MM.1S (cell line): ENCODE measurements at regions not wholly inside any gene's neighbourhood (a gene's known extent, or its start where the extent isn't known, plus 50 kb on each side); places are given as distances from the start of the nearest gene placed in this dataset.

ENCODE experiments used
- DNase-seq: peaks from one replicate; pipeline ENCODE4 v3.0.0-alpha.2; 2015
- H2AFZ ChIP-seq: fragments of 300-600 bp; sonication (generic); 2 replicates; pipeline ENCODE4 v1.6.0; 2016; ENCODE audit warnings: antibody characterized with exemption, low read length
- H3F3A ChIP-seq: fragments of 300-600 bp; sonication (generic); 2 replicates; pipeline ENCODE4 v1.6.1; 2016; ENCODE audit warnings: mild to moderate bottlenecking, antibody characterized with exemption, low read length, moderate library complexity, mixed read lengths; ENCODE audit not compliant: insufficient read depth
- H3K27ac ChIP-seq: fragments of 300-600 bp; sonication (generic); 2 replicates; pipeline ENCODE4 v1.5.1; 2016; ENCODE audit warnings: mild to moderate bottlenecking, low read length
- H3K27me3 ChIP-seq: fragments of 300-600 bp; sonication (generic); replicated peaks from 2 replicates; pipeline ENCODE4 v1.6.0; 2016; ENCODE audit warnings: low read length; ENCODE audit not compliant: insufficient read depth
- H3K36me3 ChIP-seq: fragments of 300-600 bp; sonication (generic); replicated peaks from 2 replicates; pipeline ENCODE4 v1.6.1; 2016; ENCODE audit warnings: mild to moderate bottlenecking, low read length, mixed read lengths; ENCODE audit not compliant: insufficient read depth
- H3K4me1 ChIP-seq: fragments of 300-600 bp; sonication (generic); 2 replicates; pipeline ENCODE4 v1.6.1; 2016; ENCODE audit warnings: low read length, mixed read lengths
- H3K4me2 ChIP-seq: fragments of 300-600 bp; sonication (generic); 2 replicates; pipeline ENCODE4 v1.6.0; 2016; ENCODE audit warnings: low read depth, low read length
- H3K4me3 ChIP-seq: fragments of 300-600 bp; sonication (generic); 2 replicates; pipeline ENCODE4 v1.5.1; 2016; ENCODE audit warnings: low read length, mixed read lengths
- H3K79me2 ChIP-seq: fragments of 300-600 bp; sonication (generic); 2 replicates; pipeline ENCODE4 v1.6.1; 2016; ENCODE audit warnings: mixed run types, low read length, mixed read lengths
- H3K9ac ChIP-seq: fragments of 300-600 bp; sonication (generic); 2 replicates; pipeline ENCODE4 v1.6.1; 2016; ENCODE audit warnings: low read length, mixed read lengths
- H3K9me2 ChIP-seq: fragments of 300-600 bp; sonication (generic); replicated peaks from 2 replicates; pipeline ENCODE4 v1.6.1; 2016; ENCODE audit warnings: mild to moderate bottlenecking, low read length, mixed read lengths; ENCODE audit not compliant: insufficient read depth
- H3K9me3 ChIP-seq: fragments of 300-600 bp; sonication (generic); replicated peaks from 2 replicates; pipeline ENCODE4 v1.6.1; 2016; ENCODE audit warnings: mild to moderate bottlenecking, low read length, mixed read lengths; ENCODE audit not compliant: insufficient read depth
- H4K20me1 ChIP-seq: fragments of 300-600 bp; sonication (generic); 2 replicates; pipeline ENCODE4 v1.6.1; 2016; ENCODE audit warnings: mild to moderate bottlenecking, low read length, moderate library complexity, mixed read lengths; ENCODE audit not compliant: insufficient read depth
- EZH2 ChIP-seq: fragments of 300-600 bp; sonication (generic); optimal IDR thresholded peaks from 2 replicates; pipeline ENCODE3; 2017; ENCODE audit warnings: low read depth, mild to moderate bottlenecking, antibody characterized with exemption, low read length, mixed read lengths
- EZH2phosphoT487 ChIP-seq: fragments of 300-600 bp; sonication (generic); IDR thresholded peaks from 2 replicates; pipeline ENCODE4 v1.6.1; 2018; ENCODE audit warnings: antibody characterized with exemption, low read length
- TF ChIP-seq, protein P1 (sequence below): fragments of 300-600 bp; sonication (generic); IDR thresholded peaks from 2 replicates; pipeline ENCODE4 v1.5.1; 2016; ENCODE audit warnings: antibody characterized with exemption, low read length, mixed read lengths

DNA sequence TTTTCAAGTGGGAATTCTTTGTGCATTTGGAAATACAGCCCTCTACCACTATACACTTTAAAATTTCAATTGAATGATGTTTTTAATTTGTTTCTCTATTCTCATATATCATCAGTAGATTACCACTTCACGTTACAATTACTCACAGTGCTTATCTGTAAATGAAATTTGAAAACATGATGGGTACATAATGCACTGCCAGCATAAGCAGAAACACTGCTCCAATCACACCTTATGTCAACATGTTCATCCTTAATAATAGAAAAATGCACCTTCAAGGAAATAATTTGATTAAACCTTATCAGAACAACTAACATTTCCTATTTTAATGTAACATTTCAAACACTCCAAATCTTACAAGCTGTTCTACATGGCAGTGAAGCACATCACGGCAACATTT, 718.4 kb downstream of the GBE1 start:
- no peaks in the 10 kb centered on the region for H3K9me3 ChIP-seq
- TF ChIP-seq, protein P1, sequence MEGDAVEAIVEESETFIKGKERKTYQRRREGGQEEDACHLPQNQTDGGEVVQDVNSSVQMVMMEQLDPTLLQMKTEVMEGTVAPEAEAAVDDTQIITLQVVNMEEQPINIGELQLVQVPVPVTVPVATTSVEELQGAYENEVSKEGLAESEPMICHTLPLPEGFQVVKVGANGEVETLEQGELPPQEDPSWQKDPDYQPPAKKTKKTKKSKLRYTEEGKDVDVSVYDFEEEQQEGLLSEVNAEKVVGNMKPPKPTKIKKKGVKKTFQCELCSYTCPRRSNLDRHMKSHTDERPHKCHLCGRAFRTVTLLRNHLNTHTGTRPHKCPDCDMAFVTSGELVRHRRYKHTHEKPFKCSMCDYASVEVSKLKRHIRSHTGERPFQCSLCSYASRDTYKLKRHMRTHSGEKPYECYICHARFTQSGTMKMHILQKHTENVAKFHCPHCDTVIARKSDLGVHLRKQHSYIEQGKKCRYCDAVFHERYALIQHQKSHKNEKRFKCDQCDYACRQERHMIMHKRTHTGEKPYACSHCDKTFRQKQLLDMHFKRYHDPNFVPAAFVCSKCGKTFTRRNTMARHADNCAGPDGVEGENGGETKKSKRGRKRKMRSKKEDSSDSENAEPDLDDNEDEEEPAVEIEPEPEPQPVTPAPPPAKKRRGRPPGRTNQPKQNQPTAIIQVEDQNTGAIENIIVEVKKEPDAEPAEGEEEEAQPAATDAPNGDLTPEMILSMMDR = no peak
- TF ChIP-seq EZH2phosphoT487 (no peak), EZH2 (no peak)
- H3K27me3 ChIP-seq = no peaks in the 10 kb centered on the region
- H2AFZ ChIP-seq = no peak overlapping the region
- DNase-seq = no peak
- H3K9me2 ChIP-seq = no peaks in the 10 kb centered on the region
- no peaks in the 10 kb centered on the region for H3K79me2 ChIP-seq
- H3K27ac ChIP-seq = no peak overlapping the region
- no peak overlapping the region for H3K9ac ChIP-seq
- H3K36me3 ChIP-seq = no peaks in the 10 kb centered on the region
- H3K4me2 ChIP-seq = no peak overlapping the region
- H3K4me1 ChIP-seq = peaks cover 18% of the 10 kb centered on the region
- H4K20me1 ChIP-seq = no peaks in the 10 kb centered on the region
- H3F3A ChIP-seq = no peaks in the 10 kb centered on the region
- H3K4me3 ChIP-seq = no peak overlapping the region

- Histone ChIP-seq H4K20me1 (no peaks in the 10 kb centered on the region), H3K36me3 (no peaks in the 10 kb centered on the region), H3K9me3 (no peaks in the 10 kb centered on the region), H3K9ac (no peak overlapping the region), H3K27me3 (no peaks in the 10 kb centered on the region), H3K4me1 (peaks cover 12% of the 10 kb centered on the region), H3K4me3 (no peak overlapping the region), H3K79me2 (no peaks in the 10 kb centered on the region), H2AFZ (no peak overlapping the region), H3K4me2 (no peak overlapping the region), H3K27ac (no peak overlapping the region), H3F3A (no peaks in the 10 kb centered on the region), H3K9me2 (no peaks in the 10 kb centered on the region)
- TF ChIP-seq EZH2phosphoT487 (no peak), EZH2 (no peak)
- TF ChIP-seq, protein P1 = no peak
- no peak for DNase-seq
These were observed 720.1 kb downstream of the GBE1 start for GRCh38 chr3:81041331-81041730.

DNA sequence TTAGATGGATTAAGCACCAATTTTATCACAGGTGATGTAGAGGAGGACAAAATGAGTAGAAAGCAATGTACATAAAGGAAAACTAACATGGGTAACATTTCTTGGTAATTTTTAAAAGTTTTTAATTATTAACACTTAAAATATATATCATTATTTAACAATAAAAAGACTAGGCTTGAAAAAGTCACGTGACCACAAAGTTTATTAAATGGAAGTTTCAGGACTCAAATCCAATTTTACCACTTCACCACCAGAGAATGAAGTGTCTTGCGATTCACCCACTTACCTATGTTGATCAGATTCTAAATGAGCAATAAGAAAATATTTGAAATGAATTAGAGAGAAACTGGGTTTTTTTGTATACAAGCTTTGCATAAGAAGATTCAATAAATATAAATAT, 721.3 kb downstream of the GBE1 start:
- Histone ChIP-seq H3K27me3 (no peaks in the 10 kb centered on the region), H3K36me3 (no peaks in the 10 kb centered on the region), H3K9me2 (no peaks in the 10 kb centered on the region), H3K4me1 (no peaks in the 10 kb centered on the region), H3K9ac (no peak overlapping the region), H4K20me1 (no peaks in the 10 kb centered on the region), H3K79me2 (no peaks in the 10 kb centered on the region), H2AFZ (no peak overlapping the region), H3K4me3 (no peak overlapping the region), H3F3A (no peaks in the 10 kb centered on the region), H3K4me2 (no peak overlapping the region), H3K27ac (no peak overlapping the region), H3K9me3 (no peaks in the 10 kb centered on the region)
- TF ChIP-seq EZH2 (no peak), EZH2phosphoT487 (no peak)
- TF ChIP-seq, protein P1 = no peak
- no peak for DNase-seq
